Prostate gland (tissue), 2 donors: ENCODE measurements at regions not wholly inside any gene's neighbourhood (a gene's known extent, or its start where the extent isn't known, plus 50 kb on each side); places are given as distances from the start of the nearest gene placed in this dataset.

Source experiments
- DNase-seq: peaks from one replicate; pipeline ENCODE4 v3.0.0-alpha.2; 2019; ENCODE audit warnings: low spot score
- H3K27ac ChIP-seq, 2 donors: fragments of 200-600 bp; sonication (generic); 2 replicates each; pipeline ENCODE4 v1.5.1; 2017 to 2019
- H3K27me3 ChIP-seq: fragments of 200-600 bp; sonication (generic); replicated peaks from 2 replicates; pipeline ENCODE4 v1.5.1; 2019; ENCODE audit not compliant: insufficient read depth
- H3K36me3 ChIP-seq, 2 donors: fragments of 200-600 bp; sonication (generic); 1 replicate in 1 of 2; 2 replicates in 1 of 2; pipeline versions ENCODE4 v1.5.1 to v1.8.1; 2017 to 2019
- H3K4me1 ChIP-seq: fragments of 200-600 bp; sonication (generic); replicated peaks from 2 replicates; pipeline ENCODE4 v1.5.1; 2019
- H3K4me3 ChIP-seq, 2 donors: fragments of 200-600 bp; sonication (generic); 2 replicates each; pipeline ENCODE4 v1.5.1; 2017 to 2019
- H3K9me3 ChIP-seq: fragments of 200-600 bp; sonication (generic); 2 replicates; pipeline ENCODE4 v1.5.1; 2017
- CTCF ChIP-seq, 4 experiments: fragments of 200-600 bp in 2 of 4; fragments of 450-650 bp in 2 of 4; sonication (generic) in 2 of 4; IDR thresholded peaks; 1 replicate in 3 of 4; 2 replicates in 1 of 4; pipeline ENCODE4 v1.5.1; 2016 to 2019; ENCODE audit warnings: antibody characterized with exemption in 4 of 4, mild to moderate bottlenecking in 2 of 4, moderate library complexity in 2 of 4
- POLR2A ChIP-seq: fragments of 450-650 bp; IDR thresholded peaks from one replicate; pipeline ENCODE4 v1.6.1; 2016; ENCODE audit warnings: antibody characterized with exemption, mild to moderate bottlenecking
- POLR2AphosphoS5 ChIP-seq: sonication (generic); formaldehyde crosslinking; IDR thresholded peaks from one replicate; pipeline ENCODE4 v1.6.1; 2017; ENCODE audit warnings: antibody characterized with exemption
- WGBS: methylation state at CpG from one replicate; pipeline ENCODE4 v1.1.5; 2018; 5-methylcytosine and 5-hydroxymethylcytosine counted together
- intact Hi-C: fragments of 100-400 bp; cut with DNase I; formaldehyde crosslinking; loops from one replicate; pipeline ENCODE4 v1.14.2; 2022

DNA sequence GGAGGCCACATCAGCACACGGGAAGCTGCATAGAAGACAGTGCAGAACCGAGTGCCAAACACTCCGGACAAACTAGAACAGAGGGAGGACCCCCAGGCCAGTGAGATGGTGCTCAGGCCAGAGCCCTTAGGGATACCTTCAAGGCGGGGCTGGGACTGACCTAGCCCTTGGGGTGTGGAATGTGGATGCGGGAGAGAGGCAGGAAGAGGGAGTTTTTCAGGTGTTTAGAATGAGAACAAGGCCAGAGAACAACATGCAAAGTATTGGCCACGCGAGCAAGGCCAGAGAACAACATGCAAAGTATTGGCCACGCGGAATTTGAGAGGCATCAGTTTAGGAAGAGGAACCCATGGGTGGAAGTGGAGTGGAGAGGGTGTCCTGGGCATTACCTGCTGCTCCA is 65.1 kb upstream of the ATP12A start:
- no peak for TF ChIP-seq POLR2A
- no peak for TF ChIP-seq CTCF (IDR thresholded peaks at IDR 0.05)
- TF ChIP-seq POLR2AphosphoS5 = no peak
- no peak overlapping the region for H3K27ac ChIP-seq
- no peaks in the 10 kb centered on the region for H3K27me3 ChIP-seq
- no peaks in the 10 kb centered on the region for H3K4me1 ChIP-seq
- no peaks in the 10 kb centered on the region for H3K9me3 ChIP-seq
- intact Hi-C loops = no loop called here
- no peaks in the 10 kb centered on the region for H3K36me3 ChIP-seq
- H3K4me3 ChIP-seq = no peak overlapping the region
- DNase-seq = no peak
- WGBS = 90% methylated on average over 9 of the region's 9 CpGs

DNA sequence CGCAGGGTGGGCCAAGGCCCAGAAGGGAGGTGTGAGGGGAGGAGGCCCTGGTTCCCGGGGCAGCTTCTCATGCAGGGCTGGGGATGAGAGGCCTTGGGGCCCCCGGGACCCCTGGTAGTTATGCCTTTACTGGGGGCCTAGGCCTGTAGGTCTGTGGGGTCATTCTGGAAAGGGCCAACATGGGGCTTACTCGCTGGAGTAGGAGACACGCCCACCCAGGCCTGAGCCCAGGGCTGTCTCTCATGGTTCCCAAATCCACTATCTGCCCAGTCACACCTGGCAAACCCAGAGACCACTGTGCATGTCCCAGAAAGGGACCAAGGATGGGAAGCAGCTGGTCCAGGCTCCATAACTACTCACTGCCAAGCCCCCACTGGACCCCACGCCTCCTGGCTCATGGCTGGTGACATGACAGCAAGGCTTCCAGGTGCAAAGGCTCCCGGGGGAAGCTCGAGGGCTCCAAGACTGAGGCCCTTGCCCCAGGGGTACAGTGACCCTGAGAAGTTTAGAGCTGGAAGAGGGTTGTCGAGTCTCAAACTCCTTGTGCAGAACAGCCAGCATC is 64.2 kb upstream of the ATP12A start:
- Histone ChIP-seq H3K27me3 (no peaks in the 10 kb centered on the region), H3K4me1 (no peaks in the 10 kb centered on the region), H3K36me3 (no peaks in the 10 kb centered on the region), H3K9me3 (no peaks in the 10 kb centered on the region), H3K4me3 (no peak overlapping the region), H3K27ac (no peak overlapping the region)
- DNase-seq = no peak
- 86% methylated on average over 9 of the region's 9 CpGs for WGBS
- TF ChIP-seq CTCF (IDR thresholded peaks at IDR 0.05) = no peak
- TF ChIP-seq POLR2AphosphoS5 = no peak
- no peak for TF ChIP-seq POLR2A
- intact Hi-C loops = no loop called here

DNA sequence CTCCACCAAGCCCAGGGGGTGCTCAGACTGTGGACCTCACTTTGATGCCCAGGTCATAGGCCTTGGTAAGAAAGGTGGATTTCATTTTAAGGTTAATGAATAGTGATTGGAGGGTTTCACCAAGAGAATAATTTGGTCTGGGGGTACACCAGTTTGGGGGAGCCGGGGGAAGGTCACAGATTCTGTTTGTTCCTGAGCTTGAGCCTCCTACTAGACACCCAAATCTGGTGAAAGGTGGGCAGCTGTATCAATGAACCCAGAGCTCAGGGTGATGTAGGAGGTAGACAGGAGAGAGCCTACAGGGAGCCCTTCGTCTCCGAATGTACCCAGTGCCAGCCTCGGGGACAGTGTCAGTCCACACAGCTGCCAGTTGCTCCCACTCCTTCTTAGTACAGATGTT is 63.7 kb upstream of the ATP12A start:
- intact Hi-C loops = no loop called here
- no peak for TF ChIP-seq POLR2A
- TF ChIP-seq POLR2AphosphoS5 = no peak
- TF ChIP-seq CTCF (IDR thresholded peaks at IDR 0.05) = no peak
- WGBS = 94% methylated on average over 4 of the region's 4 CpGs

GRCh38 chr13:24617256-24618010 is 62.8 kb upstream of the ATP12A start:
- TF ChIP-seq POLR2A (no peak), POLR2AphosphoS5 (no peak), CTCF (IDR thresholded peaks at IDR 0.05) (no peak)
- WGBS = 76% methylated on average over 12 of the region's 12 CpGs
- DNase-seq = no peak
- no peaks in the 10 kb centered on the region for H3K36me3 ChIP-seq
- no peak overlapping the region for H3K4me3 ChIP-seq
- H3K9me3 ChIP-seq = no peaks in the 10 kb centered on the region
- no peaks in the 10 kb centered on the region for H3K27me3 ChIP-seq
- intact Hi-C loops = no loop called here
- H3K27ac ChIP-seq = no peak overlapping the region
- no peaks in the 10 kb centered on the region for H3K4me1 ChIP-seq

More for the DNA sequence above, 63.7 kb upstream of the ATP12A start:
- H3K4me1 ChIP-seq = no peaks in the 10 kb centered on the region
- no peak overlapping the region for H3K4me3 ChIP-seq
- H3K9me3 ChIP-seq = no peaks in the 10 kb centered on the region
- no peak overlapping the region for H3K27ac ChIP-seq
- no peak for DNase-seq
- no peaks in the 10 kb centered on the region for H3K27me3 ChIP-seq
- H3K36me3 ChIP-seq = no peaks in the 10 kb centered on the region
